Activated CD4-positive, CD25-positive, alpha-beta regulatory T cell treated with anti-CD3 and anti-CD28 coated beads, Interleukin-2, amount 50 U/mL, for 16 hours (primary cell): ENCODE measurements at regions not wholly inside any gene's neighbourhood (a gene's known extent, or its start where the extent isn't known, plus 50 kb on each side); places are given as distances from the start of the nearest gene placed in this dataset.
"Not testable (repeated sequence)": the region's sequence is repeated elsewhere in the genome, so short reads cannot be mapped to it uniquely, and the experiment has no call there.

Source experiments
- DNase-seq: peaks from one replicate; pipeline ENCODE4 v3.0.0-alpha.2; 2020; ENCODE audit warnings: low read depth, low spot score

- DNase-seq: not testable (repeated sequence)
Observed at GRCh38 chr1:815147-815922, 108.4 kb upstream of the SAMD11 start.

- not testable (repeated sequence) for DNase-seq
Observed at GRCh38 chr1:817071-817599, 106.6 kb upstream of the SAMD11 start.

- DNase-seq: not testable (repeated sequence)
Observed at GRCh38 chr1:817658-818617, 105.8 kb upstream of the SAMD11 start.

- no peak for DNase-seq
Observed at GRCh38 chr1:818618-819291, 105.0 kb upstream of the SAMD11 start.

- DNase-seq: no peak
Observed at GRCh38 chr1:820962-821361, 102.8 kb upstream of the SAMD11 start.

GRCh38 chr1:826808-827207 is 96.9 kb upstream of the SAMD11 start:
- not testable (repeated sequence) for DNase-seq

GRCh38 chr1:827211-828063 is 96.3 kb upstream of the SAMD11 start:
- DNase-seq: peak; percentile 88

GRCh38 chr1:829324-829723 is 94.4 kb upstream of the SAMD11 start:
- DNase-seq: not testable (repeated sequence)

GRCh38 chr1:829932-830331 is 93.8 kb upstream of the SAMD11 start:
- not testable (repeated sequence) for DNase-seq

GRCh38 chr1:830750-831149 is 93.0 kb upstream of the SAMD11 start:
- DNase-seq: not testable (repeated sequence)

GRCh38 chr1:831522-831921 is 92.2 kb upstream of the SAMD11 start:
- DNase-seq: no peak

- DNase-seq: no peak
Observed at GRCh38 chr1:832136-832535, 91.6 kb upstream of the SAMD11 start.

GRCh38 chr1:833226-833625 is 90.5 kb upstream of the SAMD11 start:
- DNase-seq: not testable (repeated sequence)

GRCh38 chr1:835509-835908 is 88.2 kb upstream of the SAMD11 start:
- DNase-seq: not testable (repeated sequence)

GRCh38 chr1:837601-838000 is 86.1 kb upstream of the SAMD11 start:
- DNase-seq: not testable (repeated sequence)

- DNase-seq: not testable (repeated sequence)
Observed at GRCh38 chr1:838291-838690, 85.4 kb upstream of the SAMD11 start.

GRCh38 chr1:840592-840991 is 83.1 kb upstream of the SAMD11 start:
- DNase-seq: not testable (repeated sequence)

GRCh38 chr1:841671-842425 is 81.9 kb upstream of the SAMD11 start:
- DNase-seq: not testable (repeated sequence)

GRCh38 chr1:842799-843198 is 80.9 kb upstream of the SAMD11 start:
- DNase-seq: not testable (repeated sequence)

GRCh38 chr1:843946-844345 is 79.8 kb upstream of the SAMD11 start:
- not testable (repeated sequence) for DNase-seq
